ENCODE measurements at regions not wholly inside any gene's neighbourhood (a gene's known extent, or its start where the extent isn't known, plus 50 kb on each side); places are given as distances from the start of the nearest gene placed in this dataset.

GRCh38 chr9:4381744-4382143, 81.9 kb upstream of the GLIS3 start:
- no peak for TF ChIP-seq CTCF (IDR thresholded peaks at IDR 0.05; ENCODE audit: extremely low read depth, insufficient read depth, missing control alignments)
- no peak for DNase-seq (ENCODE audit: low spot score)
- in situ Hi-C loops (cut with MboI; ENCODE audit: low pct_unique_long_range_greater_than_20kb, low sequenced_read_pairs, unreplicated experiment): no loop called here

GRCh38 chr9:4380406-4380805, 80.5 kb upstream of the GLIS3 start:
- no peak for DNase-seq (ENCODE audit: low spot score)
- no peak for TF ChIP-seq CTCF (IDR thresholded peaks at IDR 0.05; ENCODE audit: extremely low read depth, insufficient read depth, missing control alignments)
- in situ Hi-C loops (cut with MboI; ENCODE audit: low pct_unique_long_range_greater_than_20kb, low sequenced_read_pairs, unreplicated experiment): no loop called here

GRCh38 chr9:4375424-4376200, 75.7 kb upstream of the GLIS3 start:
- DNase-seq (ENCODE audit: low spot score): peak; percentile 26
- TF ChIP-seq CTCF (IDR thresholded peaks at IDR 0.05; ENCODE audit: extremely low read depth, insufficient read depth, missing control alignments): peak; percentile 45
- in situ Hi-C loops (cut with MboI; ENCODE audit: low pct_unique_long_range_greater_than_20kb, low sequenced_read_pairs, unreplicated experiment): no loop called here

- no peak for TF ChIP-seq CTCF (IDR thresholded peaks at IDR 0.05; ENCODE audit: extremely low read depth, insufficient read depth, missing control alignments)
- in situ Hi-C loops (cut with MboI; ENCODE audit: low pct_unique_long_range_greater_than_20kb, low sequenced_read_pairs, unreplicated experiment): loop anchor here (25.0 kb wide), 1 partner anchor 1509 kb away; no protein-coding TSS in a partner anchor
- DNase-seq (ENCODE audit: low spot score): no peak
Measured at GRCh38 chr9:4371108-4371507, 71.2 kb upstream of the GLIS3 start.

GRCh38 chr9:4370501-4370900, 70.6 kb upstream of the GLIS3 start:
- no peak for TF ChIP-seq CTCF (IDR thresholded peaks at IDR 0.05; ENCODE audit: extremely low read depth, insufficient read depth, missing control alignments)
- in situ Hi-C loops (cut with MboI; ENCODE audit: low pct_unique_long_range_greater_than_20kb, low sequenced_read_pairs, unreplicated experiment): loop anchor here (25.0 kb wide), 1 partner anchor 1508 kb away; no protein-coding TSS in a partner anchor

GRCh38 chr9:4366591-4367330, 66.9 kb upstream of the GLIS3 start:
- DNase-seq (ENCODE audit: low spot score): peak; percentile 33
- in situ Hi-C loops (cut with MboI; ENCODE audit: low pct_unique_long_range_greater_than_20kb, low sequenced_read_pairs, unreplicated experiment): loop anchor here (25.0 kb wide), 1 partner anchor 1504 kb away; no protein-coding TSS in a partner anchor
- peak; percentile 67 for TF ChIP-seq CTCF (IDR thresholded peaks at IDR 0.05; ENCODE audit: extremely low read depth, insufficient read depth, missing control alignments)

More at GRCh38 chr9:4370501-4370900, 70.6 kb upstream of the GLIS3 start:
- DNase-seq (ENCODE audit: low spot score): no peak

All from GM13977 (cell line).